ENCODE measurements at regions not wholly inside any gene's neighbourhood (a gene's known extent, or its start where the extent isn't known, plus 50 kb on each side); places are given as distances from the start of the nearest gene placed in this dataset.

DNA sequence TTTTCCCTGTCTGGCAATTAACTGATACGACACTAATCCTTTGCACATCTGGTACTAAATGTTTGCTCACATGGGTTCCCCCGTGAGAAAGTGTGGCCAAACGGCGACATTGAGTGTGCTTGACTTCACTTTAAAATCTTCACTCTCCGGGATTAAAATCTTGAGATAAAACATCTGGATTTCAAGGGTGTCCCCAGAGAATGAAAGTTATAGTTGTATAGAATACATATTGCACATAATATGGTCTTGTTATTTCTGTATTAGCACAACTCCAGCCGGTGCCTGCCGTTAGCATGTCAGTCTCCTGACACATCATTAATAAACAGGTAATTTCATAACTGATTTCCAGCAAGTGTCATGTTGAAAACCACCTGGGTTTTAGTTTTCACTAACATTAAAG lies 749.0 kb upstream of the SOX9 start:
- CTCF ChIA-PET = no interaction called here
- POLR2A ChIA-PET (ENCODE audit: unreplicated experiment) = no interaction called here
- no peak for ATAC-seq (ENCODE audit: low read depth)
- in situ Hi-C loops (cut with MboI; ENCODE audit: low sequenced_read_pairs) = no loop called here
- H3K4me1 ChIP-seq (ENCODE audit: control insufficient read depth, insufficient read depth, low read length) = no peaks in the 10 kb centered on the region
- no peak overlapping the region for H2BK20ac ChIP-seq (ENCODE audit: low read depth, low read length)
- no peak overlapping the region for H3K27ac ChIP-seq (ENCODE audit: insufficient read depth, low read length)
- no peak overlapping the region for H4K8ac ChIP-seq (ENCODE audit: low read depth in 2 of 2, low read length in 2 of 2)
- no peak for DNase-seq
- H2BK15ac ChIP-seq (ENCODE audit: low read depth, low read length) = no peak overlapping the region
- H3K36me3 ChIP-seq (ENCODE audit: control insufficient read depth, insufficient read depth, low read length) = no peaks in the 10 kb centered on the region
- H4K91ac ChIP-seq (ENCODE audit: insufficient read depth, low read depth, low read length) = no peak overlapping the region
- H2AK5ac ChIP-seq (ENCODE audit: low read depth, low read length) = no peak overlapping the region
- H2BK120ac ChIP-seq (ENCODE audit: low read depth, low read length) = no peak overlapping the region
- no TSS peak for BruUV-seq (replicated peaks)
- no peak overlapping the region for H3K14ac ChIP-seq (replicated peaks; ENCODE audit: low read depth, low read length)
- H3K27me3 ChIP-seq (ENCODE audit: control insufficient read depth, insufficient read depth, low read length) = no peaks in the 10 kb centered on the region
- no peaks in the 10 kb centered on the region for H3K9me3 ChIP-seq (ENCODE audit: control insufficient read depth, insufficient read depth, low read length)
- no peak overlapping the region for H2BK5ac ChIP-seq (ENCODE audit: low read depth, low read length, poor library complexity, severe bottlenecking)
- H4K5ac ChIP-seq (ENCODE audit: low read depth, low read length) = no peak overlapping the region
- H3K9me1 ChIP-seq (ENCODE audit: insufficient read depth, low read length) = no peaks in the 10 kb centered on the region
- H3K23ac ChIP-seq (ENCODE audit: low read depth, low read length) = no peak overlapping the region
- H4K20me1 ChIP-seq (ENCODE audit: insufficient read depth, low read length) = no peaks in the 10 kb centered on the region
- dilution Hi-C loops (cut with HindIII; ENCODE audit: low sequenced_read_pairs, unreplicated experiment) = no loop called here
- no peak overlapping the region for H3K4ac ChIP-seq (ENCODE audit: low read depth, low read length)
- H2AFZ ChIP-seq (replicated peaks; ENCODE audit: low read length, poor library complexity) = no peak overlapping the region
- H3K4me3 ChIP-seq (ENCODE audit: insufficient read depth, low read depth, low read length) = no peak overlapping the region
- no peak overlapping the region for H3K18ac ChIP-seq (ENCODE audit: low read depth, low read length)
- intact Hi-C loops (cut with micrococcal nuclease) = no loop called here
- H3K9ac ChIP-seq (ENCODE audit: low read depth, low read length) = no peak overlapping the region
- TF ChIP-seq CHD1 (IDR thresholded peaks at IDR 0.05; ENCODE audit: low read depth, low read length) (no peak), RAD21 (IDR thresholded peaks at IDR 0.05; ENCODE audit: low read length) (no peak), FOS (IDR thresholded peaks at IDR 0.05; ENCODE audit: low read depth, low read length) (no peak), NFE2L2 (IDR thresholded peaks at IDR 0.05; ENCODE audit: low read depth, low read length) (no peak), BHLHE40 (IDR thresholded peaks at IDR 0.05; ENCODE audit: low read depth, low read length) (no peak), SMC3 (IDR thresholded peaks at IDR 0.05; ENCODE audit: low read depth, low read length) (no peak), MAFK (IDR thresholded peaks at IDR 0.05; ENCODE audit: low read depth, low read length) (no peak)
- TF ChIP-seq, protein P1, sequence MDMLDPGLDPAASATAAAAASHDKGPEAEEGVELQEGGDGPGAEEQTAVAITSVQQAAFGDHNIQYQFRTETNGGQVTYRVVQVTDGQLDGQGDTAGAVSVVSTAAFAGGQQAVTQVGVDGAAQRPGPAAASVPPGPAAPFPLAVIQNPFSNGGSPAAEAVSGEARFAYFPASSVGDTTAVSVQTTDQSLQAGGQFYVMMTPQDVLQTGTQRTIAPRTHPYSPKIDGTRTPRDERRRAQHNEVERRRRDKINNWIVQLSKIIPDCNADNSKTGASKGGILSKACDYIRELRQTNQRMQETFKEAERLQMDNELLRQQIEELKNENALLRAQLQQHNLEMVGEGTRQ (IDR thresholded peaks at IDR 0.05; ENCODE audit: low read depth, low read length) = no peak
- TF ChIP-seq, protein P2, sequence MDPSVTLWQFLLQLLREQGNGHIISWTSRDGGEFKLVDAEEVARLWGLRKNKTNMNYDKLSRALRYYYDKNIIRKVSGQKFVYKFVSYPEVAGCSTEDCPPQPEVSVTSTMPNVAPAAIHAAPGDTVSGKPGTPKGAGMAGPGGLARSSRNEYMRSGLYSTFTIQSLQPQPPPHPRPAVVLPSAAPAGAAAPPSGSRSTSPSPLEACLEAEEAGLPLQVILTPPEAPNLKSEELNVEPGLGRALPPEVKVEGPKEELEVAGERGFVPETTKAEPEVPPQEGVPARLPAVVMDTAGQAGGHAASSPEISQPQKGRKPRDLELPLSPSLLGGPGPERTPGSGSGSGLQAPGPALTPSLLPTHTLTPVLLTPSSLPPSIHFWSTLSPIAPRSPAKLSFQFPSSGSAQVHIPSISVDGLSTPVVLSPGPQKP (IDR thresholded peaks at IDR 0.05; ENCODE audit: borderline replicate concordance, low read depth, low read length) = no peak
- WGBS, 2 experiments (ENCODE audit: extremely low coverage in 2 of 2, insufficient read length in 1 of 2) = no CpG with 5 or more reads among the region's 7 CpGs
- H3K4me2 ChIP-seq (ENCODE audit: low read depth, low read length) = no peak overlapping the region
- no peak overlapping the region for H3K56ac ChIP-seq (ENCODE audit: extremely low read depth, insufficient read depth, low read length)
- H3K79me1 ChIP-seq (ENCODE audit: low read depth in 1 of 2, low read length in 2 of 2) = no peaks in the 10 kb centered on the region
- no peak overlapping the region for H2AK9ac ChIP-seq (replicated peaks; ENCODE audit: low read depth, low read length, poor library complexity)

All from IMR-90 (cell line).